NB4 (cell line): ENCODE measurements at regions not wholly inside any gene's neighbourhood (a gene's known extent, or its start where the extent isn't known, plus 50 kb on each side); places are given as distances from the start of the nearest gene placed in this dataset.

Experiments
- DNase-seq: peaks from one replicate; pipeline ENCODE4 v3.0.0; 2010; ENCODE audit warnings: low read depth
- H3K4me3 ChIP-seq: one replicate; pipeline ENCODE4 v1.5.1; 2011; ENCODE audit warnings: mild to moderate bottlenecking, low read depth, low read length, moderate library complexity
- MYC ChIP-seq: IDR thresholded peaks from 2 replicates; pipeline ENCODE4 v1.6.1; 2011; ENCODE audit warnings: low read depth, low read length
- POLR2A ChIP-seq: IDR thresholded peaks from 2 replicates; pipeline ENCODE4 v1.6.1; 2011; ENCODE audit warnings: mild to moderate bottlenecking; ENCODE audit not compliant: insufficient read length; ENCODE audit errors: extremely low read depth
- TF ChIP-seq, protein P1 (sequence below): IDR thresholded peaks from one replicate; pipeline ENCODE4 v1.5.1; 2012; ENCODE audit warnings: low read depth, low read length
- TF ChIP-seq, protein P2 (sequence below): IDR thresholded peaks from 2 replicates; pipeline ENCODE4 v1.6.1; 2011; ENCODE audit warnings: low read depth, low read length

GRCh38 chr9:18229992-18230676 lies 243.8 kb upstream of the ADAMTSL1 start:
- TF ChIP-seq MYC (no peak), POLR2A (no peak)
- TF ChIP-seq, protein P1, sequence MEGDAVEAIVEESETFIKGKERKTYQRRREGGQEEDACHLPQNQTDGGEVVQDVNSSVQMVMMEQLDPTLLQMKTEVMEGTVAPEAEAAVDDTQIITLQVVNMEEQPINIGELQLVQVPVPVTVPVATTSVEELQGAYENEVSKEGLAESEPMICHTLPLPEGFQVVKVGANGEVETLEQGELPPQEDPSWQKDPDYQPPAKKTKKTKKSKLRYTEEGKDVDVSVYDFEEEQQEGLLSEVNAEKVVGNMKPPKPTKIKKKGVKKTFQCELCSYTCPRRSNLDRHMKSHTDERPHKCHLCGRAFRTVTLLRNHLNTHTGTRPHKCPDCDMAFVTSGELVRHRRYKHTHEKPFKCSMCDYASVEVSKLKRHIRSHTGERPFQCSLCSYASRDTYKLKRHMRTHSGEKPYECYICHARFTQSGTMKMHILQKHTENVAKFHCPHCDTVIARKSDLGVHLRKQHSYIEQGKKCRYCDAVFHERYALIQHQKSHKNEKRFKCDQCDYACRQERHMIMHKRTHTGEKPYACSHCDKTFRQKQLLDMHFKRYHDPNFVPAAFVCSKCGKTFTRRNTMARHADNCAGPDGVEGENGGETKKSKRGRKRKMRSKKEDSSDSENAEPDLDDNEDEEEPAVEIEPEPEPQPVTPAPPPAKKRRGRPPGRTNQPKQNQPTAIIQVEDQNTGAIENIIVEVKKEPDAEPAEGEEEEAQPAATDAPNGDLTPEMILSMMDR: no peak
- TF ChIP-seq, protein P2, sequence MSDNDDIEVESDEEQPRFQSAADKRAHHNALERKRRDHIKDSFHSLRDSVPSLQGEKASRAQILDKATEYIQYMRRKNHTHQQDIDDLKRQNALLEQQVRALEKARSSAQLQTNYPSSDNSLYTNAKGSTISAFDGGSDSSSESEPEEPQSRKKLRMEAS: no peak
- no peak overlapping the region for H3K4me3 ChIP-seq
- DNase-seq: no peak

- DNase-seq: no peak
- H3K4me3 ChIP-seq: no peak overlapping the region
- no peak for TF ChIP-seq MYC
- TF ChIP-seq, protein P2: no peak
- TF ChIP-seq POLR2A: no peak
- TF ChIP-seq, protein P1: no peak
These were observed 240.6 kb upstream of the ADAMTSL1 start for GRCh38 chr9:18233311-18233710.

DNA sequence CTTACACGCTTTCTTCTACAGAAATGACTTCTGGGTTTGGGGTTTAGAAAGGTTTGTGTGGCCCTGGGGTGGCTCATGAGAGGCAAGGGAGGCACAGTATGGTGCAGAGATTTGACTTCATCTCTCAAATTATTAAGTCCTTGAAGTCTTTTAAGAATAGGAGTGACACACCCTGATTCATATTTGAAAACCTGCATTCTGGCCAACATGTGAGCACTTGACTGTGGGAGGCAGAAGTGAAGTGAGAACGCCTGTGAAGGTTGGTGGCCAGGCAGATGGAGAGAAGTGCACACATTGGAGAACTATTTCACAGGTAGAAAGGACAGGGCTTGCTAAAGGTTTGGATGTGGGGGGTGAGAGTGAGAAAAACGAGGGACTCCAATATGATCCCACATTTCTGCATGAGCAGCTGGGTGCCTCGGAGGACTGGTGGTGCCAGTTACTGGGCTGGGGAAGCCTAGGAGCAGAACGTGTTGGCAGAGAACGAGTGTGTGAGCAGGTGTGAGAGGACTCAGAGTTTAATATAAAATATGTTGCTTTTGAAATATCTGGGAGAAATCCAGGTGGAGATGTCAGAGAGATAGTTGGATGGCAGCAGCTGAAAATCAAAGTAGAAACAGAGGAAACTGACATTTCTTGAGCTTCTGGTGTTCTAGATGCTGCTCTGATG lies 240.0 kb upstream of the ADAMTSL1 start:
- DNase-seq: no peak
- H3K4me3 ChIP-seq: no peak overlapping the region
- no peak for TF ChIP-seq MYC
- TF ChIP-seq, protein P2: no peak
- no peak for TF ChIP-seq POLR2A
- TF ChIP-seq, protein P1: no peak

GRCh38 chr9:18235181-18235908 lies 238.6 kb upstream of the ADAMTSL1 start:
- no peak for DNase-seq
- TF ChIP-seq POLR2A (no peak), MYC (no peak)
- TF ChIP-seq, protein P1: no peak
- TF ChIP-seq, protein P2: no peak
- H3K4me3 ChIP-seq: no peak overlapping the region

DNA sequence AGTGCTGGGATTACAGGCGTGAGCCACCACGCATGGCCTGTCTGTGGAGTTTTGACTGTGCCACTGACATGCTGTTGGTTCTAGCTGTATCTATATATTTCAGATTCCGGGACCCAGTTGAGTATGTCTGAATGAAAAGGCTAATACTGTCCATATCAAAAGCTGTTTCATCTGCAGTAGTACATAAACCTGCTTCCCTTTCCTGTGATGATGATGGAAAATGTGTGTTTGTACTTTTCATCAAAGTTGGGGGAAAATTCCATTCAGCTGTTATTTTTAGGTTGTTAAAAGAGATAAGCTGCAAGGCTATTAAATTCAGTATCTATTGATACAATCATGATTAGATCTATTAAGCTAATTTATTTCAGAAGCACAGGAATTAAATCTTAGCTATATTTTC lies 237.6 kb upstream of the ADAMTSL1 start:
- no peak overlapping the region for H3K4me3 ChIP-seq
- TF ChIP-seq, protein P1: no peak
- no peak for DNase-seq
